WTC11 (cell line): ENCODE measurements at regions not wholly inside any gene's neighbourhood (a gene's known extent, or its start where the extent isn't known, plus 50 kb on each side); places are given as distances from the start of the nearest gene placed in this dataset.

Experiments used
- ESRRA ChIP-seq: sonication (generic); formaldehyde crosslinking; IDR thresholded peaks from 2 replicates; pipeline ENCODE4 v1.8.1; 2022; ENCODE audit warnings: mild to moderate bottlenecking, missing genetic modification reagents, borderline replicate concordance
- FOXP1 ChIP-seq: sonication (generic); formaldehyde crosslinking; IDR thresholded peaks from 2 replicates; pipeline ENCODE4 v1.8.0; 2022; ENCODE audit warnings: missing genetic modification reagents, mild to moderate bottlenecking, moderate library complexity, borderline replicate concordance
- HMGA2 ChIP-seq: fragments of 250-450 bp; sonication (Bioruptor Pico); IDR thresholded peaks from 2 replicates; pipeline ENCODE4 v1.4.0; 2021; ENCODE audit warnings: mild to moderate bottlenecking, moderate library complexity
- NFE2L1 ChIP-seq: sonication (generic); formaldehyde crosslinking; IDR thresholded peaks from 2 replicates; pipeline ENCODE4 v1.8.1; 2023; ENCODE audit warnings: missing genetic modification reagents
- RORB ChIP-seq: fragments of 250-450 bp; sonication (Bioruptor Pico); IDR thresholded peaks from 2 replicates; pipeline ENCODE4 v1.9.0; 2021; ENCODE audit warnings: mild to moderate bottlenecking
- SP1 ChIP-seq: sonication (generic); formaldehyde crosslinking; conservative IDR thresholded peaks from 2 replicates; pipeline ENCODE4 v1.8.1; 2022; ENCODE audit warnings: missing genetic modification reagents
- TP53 ChIP-seq: sonication (generic); formaldehyde crosslinking; IDR thresholded peaks from 2 replicates; pipeline ENCODE4 v1.8.1; 2023; ENCODE audit warnings: mild to moderate bottlenecking, missing genetic modification reagents
- ZNF121 ChIP-seq: sonication (generic); formaldehyde crosslinking; IDR thresholded peaks from 2 replicates; pipeline ENCODE4 v1.8.0; 2023; ENCODE audit warnings: missing genetic modification reagents
- ZNF263 ChIP-seq: sonication (generic); formaldehyde crosslinking; IDR thresholded peaks from 2 replicates; pipeline ENCODE4 v1.8.1; 2022; ENCODE audit warnings: low read depth, mild to moderate bottlenecking, moderate library complexity, missing genetic modification reagents
- TF ChIP-seq, protein P1 (sequence below): sonication (generic); formaldehyde crosslinking; IDR thresholded peaks from 2 replicates; pipeline ENCODE4 v1.8.0; 2023; ENCODE audit warnings: mild to moderate bottlenecking, missing genetic modification reagents
- TF ChIP-seq, protein P2 (sequence below): fragments of 200-600 bp; IDR thresholded peaks from 2 replicates; pipeline ENCODE4 v1.8.0; 2022; ENCODE audit warnings: antibody characterized with exemption
- TF ChIP-seq, protein P3 (sequence below): sonication (generic); formaldehyde crosslinking; IDR thresholded peaks from 2 replicates; pipeline ENCODE4 v1.8.0; 2022; ENCODE audit warnings: mild to moderate bottlenecking, missing genetic modification reagents
- TF ChIP-seq, protein P4 (sequence below): sonication (generic); formaldehyde crosslinking; IDR thresholded peaks from 2 replicates; pipeline ENCODE4 v1.8.1; 2023; ENCODE audit warnings: mild to moderate bottlenecking, missing genetic modification reagents, moderate library complexity
- TF ChIP-seq, protein P5 (sequence below): sonication (generic); formaldehyde crosslinking; IDR thresholded peaks from 2 replicates; pipeline ENCODE4 v1.8.0; 2023; ENCODE audit warnings: missing genetic modification reagents

DNA sequence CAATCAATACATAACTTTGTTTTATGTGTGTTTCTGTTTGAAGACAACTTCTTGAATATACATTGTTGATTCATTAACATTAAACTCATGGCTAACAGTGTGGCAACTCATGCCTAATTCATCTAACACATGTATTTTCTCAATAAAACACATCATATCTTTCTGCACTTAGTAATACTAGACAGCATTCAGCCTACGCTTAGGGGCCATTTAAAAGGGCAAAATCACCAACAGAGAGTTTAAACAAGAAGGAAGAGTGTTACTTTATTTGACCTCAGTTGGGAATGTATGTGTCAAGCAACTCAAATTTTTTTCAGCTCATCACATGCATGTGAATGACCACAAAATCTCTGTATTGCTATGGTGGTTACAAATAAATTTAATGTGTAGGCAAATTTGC, 128.8 kb upstream of the AADACL2 start:
- TF ChIP-seq NFE2L1 (CRISPR knock-in tag) = no peak
- no peak for TF ChIP-seq HMGA2
- TF ChIP-seq, protein P1, sequence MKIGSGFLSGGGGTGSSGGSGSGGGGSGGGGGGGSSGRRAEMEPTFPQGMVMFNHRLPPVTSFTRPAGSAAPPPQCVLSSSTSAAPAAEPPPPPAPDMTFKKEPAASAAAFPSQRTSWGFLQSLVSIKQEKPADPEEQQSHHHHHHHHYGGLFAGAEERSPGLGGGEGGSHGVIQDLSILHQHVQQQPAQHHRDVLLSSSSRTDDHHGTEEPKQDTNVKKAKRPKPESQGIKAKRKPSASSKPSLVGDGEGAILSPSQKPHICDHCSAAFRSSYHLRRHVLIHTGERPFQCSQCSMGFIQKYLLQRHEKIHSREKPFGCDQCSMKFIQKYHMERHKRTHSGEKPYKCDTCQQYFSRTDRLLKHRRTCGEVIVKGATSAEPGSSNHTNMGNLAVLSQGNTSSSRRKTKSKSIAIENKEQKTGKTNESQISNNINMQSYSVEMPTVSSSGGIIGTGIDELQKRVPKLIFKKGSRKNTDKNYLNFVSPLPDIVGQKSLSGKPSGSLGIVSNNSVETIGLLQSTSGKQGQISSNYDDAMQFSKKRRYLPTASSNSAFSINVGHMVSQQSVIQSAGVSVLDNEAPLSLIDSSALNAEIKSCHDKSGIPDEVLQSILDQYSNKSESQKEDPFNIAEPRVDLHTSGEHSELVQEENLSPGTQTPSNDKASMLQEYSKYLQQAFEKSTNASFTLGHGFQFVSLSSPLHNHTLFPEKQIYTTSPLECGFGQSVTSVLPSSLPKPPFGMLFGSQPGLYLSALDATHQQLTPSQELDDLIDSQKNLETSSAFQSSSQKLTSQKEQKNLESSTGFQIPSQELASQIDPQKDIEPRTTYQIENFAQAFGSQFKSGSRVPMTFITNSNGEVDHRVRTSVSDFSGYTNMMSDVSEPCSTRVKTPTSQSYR (CRISPR knock-in tag) = no peak
- TF ChIP-seq, protein P2, sequence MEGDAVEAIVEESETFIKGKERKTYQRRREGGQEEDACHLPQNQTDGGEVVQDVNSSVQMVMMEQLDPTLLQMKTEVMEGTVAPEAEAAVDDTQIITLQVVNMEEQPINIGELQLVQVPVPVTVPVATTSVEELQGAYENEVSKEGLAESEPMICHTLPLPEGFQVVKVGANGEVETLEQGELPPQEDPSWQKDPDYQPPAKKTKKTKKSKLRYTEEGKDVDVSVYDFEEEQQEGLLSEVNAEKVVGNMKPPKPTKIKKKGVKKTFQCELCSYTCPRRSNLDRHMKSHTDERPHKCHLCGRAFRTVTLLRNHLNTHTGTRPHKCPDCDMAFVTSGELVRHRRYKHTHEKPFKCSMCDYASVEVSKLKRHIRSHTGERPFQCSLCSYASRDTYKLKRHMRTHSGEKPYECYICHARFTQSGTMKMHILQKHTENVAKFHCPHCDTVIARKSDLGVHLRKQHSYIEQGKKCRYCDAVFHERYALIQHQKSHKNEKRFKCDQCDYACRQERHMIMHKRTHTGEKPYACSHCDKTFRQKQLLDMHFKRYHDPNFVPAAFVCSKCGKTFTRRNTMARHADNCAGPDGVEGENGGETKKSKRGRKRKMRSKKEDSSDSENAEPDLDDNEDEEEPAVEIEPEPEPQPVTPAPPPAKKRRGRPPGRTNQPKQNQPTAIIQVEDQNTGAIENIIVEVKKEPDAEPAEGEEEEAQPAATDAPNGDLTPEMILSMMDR = no peak
- TF ChIP-seq FOXP1 = no peak
- TF ChIP-seq ESRRA (CRISPR knock-in tag) = no peak
- no peak for TF ChIP-seq ZNF121
- no peak for TF ChIP-seq SP1 (CRISPR knock-in tag)
- TF ChIP-seq, protein P3, sequence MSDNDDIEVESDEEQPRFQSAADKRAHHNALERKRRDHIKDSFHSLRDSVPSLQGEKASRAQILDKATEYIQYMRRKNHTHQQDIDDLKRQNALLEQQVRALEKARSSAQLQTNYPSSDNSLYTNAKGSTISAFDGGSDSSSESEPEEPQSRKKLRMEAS (CRISPR knock-in tag) = no peak
- TF ChIP-seq TP53 (CRISPR knock-in tag) = no peak
- no peak for TF ChIP-seq RORB (CRISPR knock-in tag)
- TF ChIP-seq, protein P4, sequence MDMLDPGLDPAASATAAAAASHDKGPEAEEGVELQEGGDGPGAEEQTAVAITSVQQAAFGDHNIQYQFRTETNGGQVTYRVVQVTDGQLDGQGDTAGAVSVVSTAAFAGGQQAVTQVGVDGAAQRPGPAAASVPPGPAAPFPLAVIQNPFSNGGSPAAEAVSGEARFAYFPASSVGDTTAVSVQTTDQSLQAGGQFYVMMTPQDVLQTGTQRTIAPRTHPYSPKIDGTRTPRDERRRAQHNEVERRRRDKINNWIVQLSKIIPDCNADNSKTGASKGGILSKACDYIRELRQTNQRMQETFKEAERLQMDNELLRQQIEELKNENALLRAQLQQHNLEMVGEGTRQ = no peak
- TF ChIP-seq, protein P5, sequence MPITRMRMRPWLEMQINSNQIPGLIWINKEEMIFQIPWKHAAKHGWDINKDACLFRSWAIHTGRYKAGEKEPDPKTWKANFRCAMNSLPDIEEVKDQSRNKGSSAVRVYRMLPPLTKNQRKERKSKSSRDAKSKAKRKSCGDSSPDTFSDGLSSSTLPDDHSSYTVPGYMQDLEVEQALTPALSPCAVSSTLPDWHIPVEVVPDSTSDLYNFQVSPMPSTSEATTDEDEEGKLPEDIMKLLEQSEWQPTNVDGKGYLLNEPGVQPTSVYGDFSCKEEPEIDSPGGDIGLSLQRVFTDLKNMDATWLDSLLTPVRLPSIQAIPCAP (CRISPR knock-in tag) = no peak
- TF ChIP-seq ZNF263 (CRISPR knock-in tag) = no peak
